Adrenal gland (tissue), 5 donors: ENCODE measurements at regions not wholly inside any gene's neighbourhood (a gene's known extent, or its start where the extent isn't known, plus 50 kb on each side); places are given as distances from the start of the nearest gene placed in this dataset.

ENCODE experiments used
- CTCF ChIP-seq, 6 experiments: fragments of 450-650 bp in 4 of 6; fragments of 200-600 bp in 2 of 6; sonication (generic) in 1 of 6; IDR thresholded peaks; 1 replicate in 5 of 6; 2 replicates in 1 of 6; pipeline versions ENCODE4 v1.5.1 to v1.8.0; 2016 to 2021; ENCODE audit warnings: antibody characterized with exemption in 6 of 6, mild to moderate bottlenecking in 2 of 6, moderate library complexity in 1 of 6
- POLR2A ChIP-seq, 2 donors: fragments of 450-650 bp; IDR thresholded peaks; one replicate each; pipeline ENCODE4 v1.6.1; 2017; ENCODE audit warnings: antibody characterized with exemption in 2 of 2, mild to moderate bottlenecking in 2 of 2, moderate library complexity in 1 of 2
- donor health status: DM: no; HTN: no; CAD: no.

- TF ChIP-seq CTCF (IDR thresholded peaks at IDR 0.05) (no peak), POLR2A (IDR thresholded peaks at IDR 0.05) (no peak)
Measured at GRCh38 chr16:86881118-86881510, 302.8 kb downstream of the FOXL1 start.
